HCT116 (cell line): ENCODE measurements at regions not wholly inside any gene's neighbourhood (a gene's known extent, or its start where the extent isn't known, plus 50 kb on each side); places are given as distances from the start of the nearest gene placed in this dataset.

Experiments
- TF ChIP-seq, protein P1 (sequence below), 3 experiments: fragments of 200-600 bp in 1 of 3; sonication (generic) in 1 of 3; IDR thresholded peaks in 2 of 3; conservative IDR thresholded peaks in 1 of 3; 2 replicates each; pipeline ENCODE4 v1.5.1; 2012 to 2017; ENCODE audit warnings: low read depth in 2 of 3, low read length in 2 of 3, antibody characterized with exemption in 1 of 3, borderline replicate concordance in 1 of 3, control low read depth in 1 of 3, mild to moderate bottlenecking in 1 of 3, mixed read lengths in 1 of 3, mixed run types in 1 of 3, moderate library complexity in 1 of 3; ENCODE audit not compliant: insufficient read depth in 1 of 3

DNA sequence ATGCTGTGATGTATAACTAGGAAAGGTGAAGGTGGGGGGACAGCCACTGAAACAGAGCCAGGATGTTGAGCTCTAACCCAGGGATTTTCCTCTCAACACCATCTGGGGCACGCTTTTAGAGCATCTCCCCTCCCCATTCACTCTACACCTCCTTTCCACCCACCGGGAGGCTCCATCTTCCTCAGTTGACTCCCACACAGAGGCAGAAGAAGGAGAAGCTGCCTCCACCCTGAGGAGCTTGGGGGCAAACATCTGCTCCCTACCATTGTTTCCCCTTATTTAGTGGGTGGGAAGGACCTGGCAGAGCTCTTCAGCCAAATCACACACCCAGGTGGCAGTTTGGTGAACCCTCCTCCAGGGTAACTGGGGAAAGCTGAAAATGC is 50.0 kb upstream of the ADA2 start (continued):
- TF ChIP-seq, protein P1, sequence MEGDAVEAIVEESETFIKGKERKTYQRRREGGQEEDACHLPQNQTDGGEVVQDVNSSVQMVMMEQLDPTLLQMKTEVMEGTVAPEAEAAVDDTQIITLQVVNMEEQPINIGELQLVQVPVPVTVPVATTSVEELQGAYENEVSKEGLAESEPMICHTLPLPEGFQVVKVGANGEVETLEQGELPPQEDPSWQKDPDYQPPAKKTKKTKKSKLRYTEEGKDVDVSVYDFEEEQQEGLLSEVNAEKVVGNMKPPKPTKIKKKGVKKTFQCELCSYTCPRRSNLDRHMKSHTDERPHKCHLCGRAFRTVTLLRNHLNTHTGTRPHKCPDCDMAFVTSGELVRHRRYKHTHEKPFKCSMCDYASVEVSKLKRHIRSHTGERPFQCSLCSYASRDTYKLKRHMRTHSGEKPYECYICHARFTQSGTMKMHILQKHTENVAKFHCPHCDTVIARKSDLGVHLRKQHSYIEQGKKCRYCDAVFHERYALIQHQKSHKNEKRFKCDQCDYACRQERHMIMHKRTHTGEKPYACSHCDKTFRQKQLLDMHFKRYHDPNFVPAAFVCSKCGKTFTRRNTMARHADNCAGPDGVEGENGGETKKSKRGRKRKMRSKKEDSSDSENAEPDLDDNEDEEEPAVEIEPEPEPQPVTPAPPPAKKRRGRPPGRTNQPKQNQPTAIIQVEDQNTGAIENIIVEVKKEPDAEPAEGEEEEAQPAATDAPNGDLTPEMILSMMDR (IDR thresholded peaks at IDR 0.05 in 2 of 3, conservative IDR thresholded peaks at IDR 0.05 in 1 of 3; ENCODE audit: borderline replicate concordance in 1 of 3, insufficient read depth in 1 of 3, low read depth in 2 of 3, low read length in 2 of 3): no peak
